WTC11 (cell line): ENCODE measurements at regions not wholly inside any gene's neighbourhood (a gene's known extent, or its start where the extent isn't known, plus 50 kb on each side); places are given as distances from the start of the nearest gene placed in this dataset.

ENCODE experiments used
- ATAC-seq: fragments of 200-7000 bp; cut with Tn5 transposase; 2 replicates; pipeline ENCODE4 v1.10.0; 2021; ENCODE audit warnings: mild to moderate bottlenecking, moderate library complexity
- CTCF ChIA-PET: fragments of 300-600 bp; sonication (Branson Sonifier 250); formaldehyde crosslinking; loops from one replicate; lab custom pipeline; 2021; ENCODE audit warnings: antibody characterized with exemption; lab: Charles Lee
- POLR2A ChIA-PET: fragments of 350-600 bp; sonication (Branson Sonifier 250); formaldehyde crosslinking; loops from one replicate; lab custom pipeline; 2021; ENCODE audit warnings: antibody characterized with exemption; lab: Charles Lee
- DNase-seq: peaks from one replicate; pipeline ENCODE4 v3.0.0; 2021; ENCODE audit warnings: low spot score
- H3K27ac Mint-ChIP-seq: 2 replicates; pipeline ENCODE4 v1.8.0; 2021; ENCODE audit warnings: mixed read lengths
- H3K27me3 Mint-ChIP-seq: 2 replicates; pipeline ENCODE4 v1.8.0; 2021; ENCODE audit warnings: low read depth, mild to moderate bottlenecking, moderate library complexity, mixed read lengths
- H3K36me3 Mint-ChIP-seq: 2 replicates; pipeline ENCODE4 v1.8.0; 2021; ENCODE audit warnings: mixed read lengths
- H3K4me1 Mint-ChIP-seq: 2 replicates; pipeline ENCODE4 v1.8.0; 2022; ENCODE audit warnings: mixed read lengths
- H3K4me3 Mint-ChIP-seq: 2 replicates; pipeline ENCODE4 v1.8.0; 2021; ENCODE audit warnings: mild to moderate bottlenecking, moderate library complexity, mixed read lengths
- H3K9me3 Mint-ChIP-seq: 2 replicates; pipeline ENCODE4 v1.8.0; 2021; ENCODE audit warnings: mixed read lengths
- CBFB ChIP-seq: sonication (generic); formaldehyde crosslinking; IDR thresholded peaks from 2 replicates; pipeline ENCODE4 v1.8.1; 2022; ENCODE audit warnings: mild to moderate bottlenecking, low read depth, missing genetic modification reagents
- HMGA2 ChIP-seq: fragments of 250-450 bp; sonication (Bioruptor Pico); IDR thresholded peaks from 2 replicates; pipeline ENCODE4 v1.4.0; 2021; ENCODE audit warnings: mild to moderate bottlenecking, moderate library complexity
- MXD4 ChIP-seq: fragments of 250-450 bp; sonication (Bioruptor Pico); IDR thresholded peaks from 2 replicates; pipeline ENCODE4 v1.8.0; 2021; ENCODE audit warnings: mild to moderate bottlenecking, moderate library complexity, borderline replicate concordance
- NFE2L1 ChIP-seq: sonication (generic); formaldehyde crosslinking; IDR thresholded peaks from 2 replicates; pipeline ENCODE4 v1.8.1; 2023; ENCODE audit warnings: missing genetic modification reagents
- NR2C2 ChIP-seq: sonication (generic); formaldehyde crosslinking; IDR thresholded peaks from 2 replicates; pipeline ENCODE4 v1.8.0; 2022; ENCODE audit warnings: mild to moderate bottlenecking, missing genetic modification reagents
- PRRX2 ChIP-seq: fragments of 250-450 bp; sonication (Bioruptor Pico); IDR thresholded peaks from 2 replicates; pipeline ENCODE4 v1.8.0; 2021; ENCODE audit warnings: mild to moderate bottlenecking
- SMAD3 ChIP-seq: sonication (generic); formaldehyde crosslinking; IDR thresholded peaks from 2 replicates; pipeline ENCODE4 v1.8.0; 2022; ENCODE audit warnings: missing genetic modification reagents, mild to moderate bottlenecking, borderline replicate concordance
- TEAD1 ChIP-seq: sonication (generic); formaldehyde crosslinking; IDR thresholded peaks from 2 replicates; pipeline ENCODE4 v1.8.0; 2022; ENCODE audit warnings: mild to moderate bottlenecking, missing genetic modification reagents
- ZNF671 ChIP-seq: fragments of 250-450 bp; sonication (Bioruptor Pico); IDR thresholded peaks from 2 replicates; pipeline ENCODE4 v1.8.0; 2021; ENCODE audit warnings: mild to moderate bottlenecking
- TF ChIP-seq, protein P1 (sequence below): sonication (generic); formaldehyde crosslinking; IDR thresholded peaks from 2 replicates; pipeline ENCODE4 v1.8.1; 2022; ENCODE audit warnings: missing genetic modification reagents, borderline replicate concordance
- TF ChIP-seq, protein P2 (sequence below): sonication (generic); formaldehyde crosslinking; IDR thresholded peaks from 2 replicates; pipeline ENCODE4 v1.8.1; 2022; ENCODE audit warnings: low read depth, mild to moderate bottlenecking, moderate library complexity, missing genetic modification reagents, borderline replicate concordance
- TF ChIP-seq, protein P3 (sequence below): sonication (generic); formaldehyde crosslinking; IDR thresholded peaks from 2 replicates; pipeline ENCODE4 v1.8.1; 2022; ENCODE audit warnings: mild to moderate bottlenecking, missing genetic modification reagents, moderate library complexity, borderline replicate concordance
- TF ChIP-seq, protein P4 (sequence below): sonication (generic); formaldehyde crosslinking; conservative IDR thresholded peaks from 2 replicates; pipeline ENCODE4 v1.8.1; 2022; ENCODE audit warnings: mild to moderate bottlenecking, missing genetic modification reagents
- TF ChIP-seq, protein P5 (sequence below): sonication (generic); formaldehyde crosslinking; IDR thresholded peaks from 2 replicates; pipeline ENCODE4 v1.8.0; 2023; ENCODE audit warnings: missing genetic modification reagents
- TF ChIP-seq, protein P6 (sequence below): sonication (generic); formaldehyde crosslinking; IDR thresholded peaks from 2 replicates; pipeline ENCODE4 v1.8.1; 2022; ENCODE audit warnings: mild to moderate bottlenecking, moderate library complexity, missing genetic modification reagents

DNA sequence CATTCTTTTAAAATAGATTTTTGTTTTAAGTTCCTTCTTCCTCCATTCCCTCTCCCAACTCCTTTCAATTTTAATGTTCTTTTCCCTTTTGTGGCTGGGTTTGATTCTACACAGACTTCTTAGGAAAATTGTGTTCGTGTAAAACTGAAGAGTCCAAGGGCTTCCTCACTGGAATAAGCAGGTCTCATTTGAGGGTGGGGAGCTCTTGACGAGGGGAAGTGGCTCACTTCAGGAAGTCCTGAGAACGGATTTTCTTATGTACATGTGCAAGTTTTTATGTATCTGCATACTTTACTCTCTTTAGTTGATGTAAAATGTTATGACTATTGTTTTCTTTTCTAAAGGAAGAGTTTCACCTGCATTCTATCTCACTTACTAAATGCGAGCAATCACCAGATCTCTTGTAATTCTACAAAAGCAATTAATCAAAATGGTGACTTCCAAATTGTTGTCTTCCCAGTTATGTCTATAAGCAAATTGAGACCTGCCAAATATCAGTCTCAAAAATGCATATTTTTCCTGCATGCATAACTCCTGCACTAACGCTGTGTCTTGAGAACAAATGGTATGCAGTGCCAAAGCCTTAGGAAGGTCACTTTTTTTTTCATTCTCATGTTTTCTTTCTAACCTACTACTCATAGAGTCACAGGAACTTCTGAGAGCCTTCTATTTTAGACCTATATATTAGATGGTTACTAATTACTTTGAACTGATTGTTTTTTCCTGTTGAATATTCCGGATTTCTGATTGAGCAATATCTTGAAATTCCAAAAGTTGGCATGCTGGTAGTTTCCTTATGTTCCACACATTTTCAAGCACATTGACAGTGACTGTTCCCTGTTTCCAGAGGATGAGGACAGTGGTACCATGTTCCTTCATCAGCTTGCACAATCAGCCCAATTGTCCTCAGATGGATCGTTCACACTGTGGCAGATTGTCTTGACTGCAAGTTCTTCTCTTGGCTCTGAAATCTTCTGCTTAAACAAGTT lies 251.9 kb upstream of the PRDM1 start:
- POLR2A ChIA-PET = no interaction called here
- CTCF ChIA-PET = interaction anchor here (1.4 to 1.6 kb wide), 5 partner anchors 50 to 382 kb away, joined by 3 to 7 read pairs (median 5); no protein-coding TSS in a partner anchor
- no peak overlapping the region for H3K4me3 Mint-ChIP-seq
- peaks cover 4% of the 10 kb centered on the region; the same call in 1 of the 2 replicates for H3K4me1 Mint-ChIP-seq
- ATAC-seq (no peak), DNase-seq (no peak)
- TF ChIP-seq, protein P1, sequence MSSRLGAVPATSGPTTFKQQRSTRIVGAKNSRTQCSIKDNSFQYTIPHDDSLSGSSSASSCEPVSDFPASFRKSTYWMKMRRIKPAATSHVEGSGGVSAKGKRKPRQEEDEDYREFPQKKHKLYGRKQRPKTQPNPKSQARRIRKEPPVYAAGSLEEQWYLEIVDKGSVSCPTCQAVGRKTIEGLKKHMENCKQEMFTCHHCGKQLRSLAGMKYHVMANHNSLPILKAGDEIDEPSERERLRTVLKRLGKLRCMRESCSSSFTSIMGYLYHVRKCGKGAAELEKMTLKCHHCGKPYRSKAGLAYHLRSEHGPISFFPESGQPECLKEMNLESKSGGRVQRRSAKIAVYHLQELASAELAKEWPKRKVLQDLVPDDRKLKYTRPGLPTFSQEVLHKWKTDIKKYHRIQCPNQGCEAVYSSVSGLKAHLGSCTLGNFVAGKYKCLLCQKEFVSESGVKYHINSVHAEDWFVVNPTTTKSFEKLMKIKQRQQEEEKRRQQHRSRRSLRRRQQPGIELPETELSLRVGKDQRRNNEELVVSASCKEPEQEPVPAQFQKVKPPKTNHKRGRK (CRISPR knock-in tag) = no peak
- TF ChIP-seq, protein P2, sequence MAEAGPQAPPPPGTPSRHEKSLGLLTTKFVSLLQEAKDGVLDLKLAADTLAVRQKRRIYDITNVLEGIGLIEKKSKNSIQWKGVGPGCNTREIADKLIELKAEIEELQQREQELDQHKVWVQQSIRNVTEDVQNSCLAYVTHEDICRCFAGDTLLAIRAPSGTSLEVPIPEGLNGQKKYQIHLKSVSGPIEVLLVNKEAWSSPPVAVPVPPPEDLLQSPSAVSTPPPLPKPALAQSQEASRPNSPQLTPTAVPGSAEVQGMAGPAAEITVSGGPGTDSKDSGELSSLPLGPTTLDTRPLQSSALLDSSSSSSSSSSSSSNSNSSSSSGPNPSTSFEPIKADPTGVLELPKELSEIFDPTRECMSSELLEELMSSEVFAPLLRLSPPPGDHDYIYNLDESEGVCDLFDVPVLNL (CRISPR knock-in tag) = no peak
- TF ChIP-seq, protein P3, sequence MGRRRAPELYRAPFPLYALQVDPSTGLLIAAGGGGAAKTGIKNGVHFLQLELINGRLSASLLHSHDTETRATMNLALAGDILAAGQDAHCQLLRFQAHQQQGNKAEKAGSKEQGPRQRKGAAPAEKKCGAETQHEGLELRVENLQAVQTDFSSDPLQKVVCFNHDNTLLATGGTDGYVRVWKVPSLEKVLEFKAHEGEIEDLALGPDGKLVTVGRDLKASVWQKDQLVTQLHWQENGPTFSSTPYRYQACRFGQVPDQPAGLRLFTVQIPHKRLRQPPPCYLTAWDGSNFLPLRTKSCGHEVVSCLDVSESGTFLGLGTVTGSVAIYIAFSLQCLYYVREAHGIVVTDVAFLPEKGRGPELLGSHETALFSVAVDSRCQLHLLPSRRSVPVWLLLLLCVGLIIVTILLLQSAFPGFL = no peak
- TF ChIP-seq, protein P4, sequence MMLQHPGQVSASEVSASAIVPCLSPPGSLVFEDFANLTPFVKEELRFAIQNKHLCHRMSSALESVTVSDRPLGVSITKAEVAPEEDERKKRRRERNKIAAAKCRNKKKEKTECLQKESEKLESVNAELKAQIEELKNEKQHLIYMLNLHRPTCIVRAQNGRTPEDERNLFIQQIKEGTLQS (CRISPR knock-in tag) = no peak
- TF ChIP-seq SMAD3 (CRISPR knock-in tag) (no peak), CBFB (CRISPR knock-in tag) (no peak), TEAD1 (CRISPR knock-in tag) (no peak), HMGA2 (no peak)
- no peaks in the 10 kb centered on the region; the same call in 1 of the 2 replicates for H3K27me3 Mint-ChIP-seq
- no peaks in the 10 kb centered on the region for H3K36me3 Mint-ChIP-seq
- no peaks in the 10 kb centered on the region for H3K9me3 Mint-ChIP-seq
- no peak overlapping the region for H3K27ac Mint-ChIP-seq

DNA sequence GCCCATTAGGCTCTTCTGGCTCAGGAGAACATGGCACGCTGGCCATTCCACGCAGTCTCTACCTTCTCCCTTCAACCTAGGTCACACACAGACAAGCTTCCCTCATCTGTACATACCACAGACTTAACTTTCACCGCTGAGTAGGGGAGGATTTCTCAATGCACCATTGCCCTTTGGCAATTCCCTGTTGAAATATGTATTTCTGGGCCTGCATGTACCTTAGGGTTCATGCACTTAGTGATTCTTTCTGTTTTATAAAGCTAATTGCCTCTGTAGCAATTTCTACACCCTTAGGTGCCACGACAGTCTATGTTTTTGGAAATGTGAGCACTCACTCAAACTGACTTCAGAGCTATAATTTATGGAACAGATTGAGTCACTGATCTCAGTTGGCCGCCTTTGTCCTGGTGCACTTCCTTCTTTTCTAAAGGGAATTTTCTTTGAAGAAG lies 253.8 kb upstream of the PRDM1 start:
- no peak overlapping the region for H3K4me3 Mint-ChIP-seq
- ATAC-seq (no peak), DNase-seq (no peak)
- no peaks in the 10 kb centered on the region; the same call in 1 of the 2 replicates for H3K27me3 Mint-ChIP-seq
- ChIA-PET POLR2A (no interaction called here), CTCF (no interaction called here)
- peaks cover 11% of the 10 kb centered on the region for H3K9me3 Mint-ChIP-seq
- TF ChIP-seq ZNF671 (CRISPR knock-in tag) = no peak
- no peak for TF ChIP-seq MXD4
- no peak for TF ChIP-seq HMGA2
- no peak for TF ChIP-seq NR2C2 (CRISPR knock-in tag)
- TF ChIP-seq, protein P5, sequence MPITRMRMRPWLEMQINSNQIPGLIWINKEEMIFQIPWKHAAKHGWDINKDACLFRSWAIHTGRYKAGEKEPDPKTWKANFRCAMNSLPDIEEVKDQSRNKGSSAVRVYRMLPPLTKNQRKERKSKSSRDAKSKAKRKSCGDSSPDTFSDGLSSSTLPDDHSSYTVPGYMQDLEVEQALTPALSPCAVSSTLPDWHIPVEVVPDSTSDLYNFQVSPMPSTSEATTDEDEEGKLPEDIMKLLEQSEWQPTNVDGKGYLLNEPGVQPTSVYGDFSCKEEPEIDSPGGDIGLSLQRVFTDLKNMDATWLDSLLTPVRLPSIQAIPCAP (CRISPR knock-in tag) = no peak
- TF ChIP-seq NFE2L1 (CRISPR knock-in tag) = no peak
- TF ChIP-seq, protein P6, sequence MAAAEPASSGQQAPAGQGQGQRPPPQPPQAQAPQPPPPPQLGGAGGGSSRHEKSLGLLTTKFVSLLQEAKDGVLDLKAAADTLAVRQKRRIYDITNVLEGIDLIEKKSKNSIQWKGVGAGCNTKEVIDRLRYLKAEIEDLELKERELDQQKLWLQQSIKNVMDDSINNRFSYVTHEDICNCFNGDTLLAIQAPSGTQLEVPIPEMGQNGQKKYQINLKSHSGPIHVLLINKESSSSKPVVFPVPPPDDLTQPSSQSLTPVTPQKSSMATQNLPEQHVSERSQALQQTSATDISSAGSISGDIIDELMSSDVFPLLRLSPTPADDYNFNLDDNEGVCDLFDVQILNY = no peak
- TF ChIP-seq PRRX2 (CRISPR knock-in tag) = no peak
- no peak overlapping the region for H3K27ac Mint-ChIP-seq
- H3K36me3 Mint-ChIP-seq = no peaks in the 10 kb centered on the region
- H3K4me1 Mint-ChIP-seq = peaks cover 4% of the 10 kb centered on the region; the same call in 1 of the 2 replicates
